ENCODE measurements at regions not wholly inside any gene's neighbourhood (a gene's known extent, or its start where the extent isn't known, plus 50 kb on each side); places are given as distances from the start of the nearest gene placed in this dataset.

DNA sequence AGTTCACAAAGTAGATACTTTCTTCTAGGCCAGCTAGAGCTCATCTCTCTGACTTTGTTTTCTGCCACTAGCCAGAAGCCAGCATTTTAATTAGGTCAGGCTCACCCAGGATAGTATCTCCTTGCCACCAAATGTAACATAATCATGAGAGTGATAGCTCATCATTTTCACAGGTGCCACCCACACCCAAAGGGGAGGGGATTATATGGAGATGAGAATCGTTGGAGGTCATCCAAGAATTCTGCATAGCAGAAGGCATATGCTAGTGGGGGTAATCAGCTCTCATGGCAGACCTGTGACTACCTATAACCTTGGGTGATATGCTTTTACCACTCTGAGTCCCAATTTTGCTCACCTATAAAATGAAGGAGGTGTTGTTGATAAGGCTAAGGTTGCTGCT, 523.0 kb downstream of the METTL15 start:
- no peak for TF ChIP-seq EP300 (IDR thresholded peaks at IDR 0.05; ENCODE audit: borderline replicate concordance)
- TF ChIP-seq, protein P1, sequence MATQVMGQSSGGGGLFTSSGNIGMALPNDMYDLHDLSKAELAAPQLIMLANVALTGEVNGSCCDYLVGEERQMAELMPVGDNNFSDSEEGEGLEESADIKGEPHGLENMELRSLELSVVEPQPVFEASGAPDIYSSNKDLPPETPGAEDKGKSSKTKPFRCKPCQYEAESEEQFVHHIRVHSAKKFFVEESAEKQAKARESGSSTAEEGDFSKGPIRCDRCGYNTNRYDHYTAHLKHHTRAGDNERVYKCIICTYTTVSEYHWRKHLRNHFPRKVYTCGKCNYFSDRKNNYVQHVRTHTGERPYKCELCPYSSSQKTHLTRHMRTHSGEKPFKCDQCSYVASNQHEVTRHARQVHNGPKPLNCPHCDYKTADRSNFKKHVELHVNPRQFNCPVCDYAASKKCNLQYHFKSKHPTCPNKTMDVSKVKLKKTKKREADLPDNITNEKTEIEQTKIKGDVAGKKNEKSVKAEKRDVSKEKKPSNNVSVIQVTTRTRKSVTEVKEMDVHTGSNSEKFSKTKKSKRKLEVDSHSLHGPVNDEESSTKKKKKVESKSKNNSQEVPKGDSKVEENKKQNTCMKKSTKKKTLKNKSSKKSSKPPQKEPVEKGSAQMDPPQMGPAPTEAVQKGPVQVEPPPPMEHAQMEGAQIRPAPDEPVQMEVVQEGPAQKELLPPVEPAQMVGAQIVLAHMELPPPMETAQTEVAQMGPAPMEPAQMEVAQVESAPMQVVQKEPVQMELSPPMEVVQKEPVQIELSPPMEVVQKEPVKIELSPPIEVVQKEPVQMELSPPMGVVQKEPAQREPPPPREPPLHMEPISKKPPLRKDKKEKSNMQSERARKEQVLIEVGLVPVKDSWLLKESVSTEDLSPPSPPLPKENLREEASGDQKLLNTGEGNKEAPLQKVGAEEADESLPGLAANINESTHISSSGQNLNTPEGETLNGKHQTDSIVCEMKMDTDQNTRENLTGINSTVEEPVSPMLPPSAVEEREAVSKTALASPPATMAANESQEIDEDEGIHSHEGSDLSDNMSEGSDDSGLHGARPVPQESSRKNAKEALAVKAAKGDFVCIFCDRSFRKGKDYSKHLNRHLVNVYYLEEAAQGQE (IDR thresholded peaks at IDR 0.05; ENCODE audit: low read depth) = no peak
- TF ChIP-seq TEAD4 (IDR thresholded peaks at IDR 0.05) = no peak
- no peak for TF ChIP-seq CREB1 (IDR thresholded peaks at IDR 0.05; ENCODE audit: low read depth)
- TF ChIP-seq FOXM1 (IDR thresholded peaks at IDR 0.05; ENCODE audit: borderline replicate concordance, low read depth) = no peak
- no peak for TF ChIP-seq TAF1 (IDR thresholded peaks at IDR 0.05; ENCODE audit: low read depth)
- TF ChIP-seq MAX (IDR thresholded peaks at IDR 0.05) = no peak
- no peak for TF ChIP-seq RAD21 (IDR thresholded peaks at IDR 0.05; ENCODE audit: low read depth)

Data from Ishikawa (cell line).